ENCODE measurements at regions not wholly inside any gene's neighbourhood (a gene's known extent, or its start where the extent isn't known, plus 50 kb on each side); places are given as distances from the start of the nearest gene placed in this dataset.

DNA sequence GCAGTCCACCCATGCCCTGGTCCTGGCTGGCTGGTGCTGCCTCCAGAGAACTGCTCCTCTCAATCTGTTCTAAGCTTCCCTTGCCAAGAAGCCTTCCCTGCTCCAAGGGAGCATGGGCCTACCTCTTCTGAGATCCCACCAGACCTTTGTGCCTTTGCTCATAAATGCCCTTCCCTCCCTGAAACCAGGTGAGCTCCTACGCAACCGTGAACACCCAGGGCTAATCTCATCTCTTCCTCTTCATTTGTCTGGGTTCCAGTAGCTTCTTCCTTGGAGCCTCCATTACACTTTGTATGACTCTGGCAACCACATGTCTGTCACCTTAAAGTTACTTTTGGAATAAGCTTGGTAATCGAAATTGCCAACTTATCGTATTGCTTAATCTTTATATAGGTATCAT lies 270.6 kb downstream of the PBX3 start:
- TF ChIP-seq POLR2AphosphoS5 (IDR thresholded peaks at IDR 0.05; ENCODE audit: low read depth, low read length) (no peak), TAF1 (IDR thresholded peaks at IDR 0.05; ENCODE audit: borderline replicate concordance, insufficient read depth, low read length) (no peak)

All from PFSK-1 (cell line).